Vagina (tissue), 2 donors: ENCODE measurements at regions not wholly inside any gene's neighbourhood (a gene's known extent, or its start where the extent isn't known, plus 50 kb on each side); places are given as distances from the start of the nearest gene placed in this dataset.

ENCODE experiments used
- CTCF ChIP-seq, 3 experiments: fragments of 450-650 bp in 2 of 3; fragments of 200-600 bp in 1 of 3; sonication (generic) in 1 of 3; IDR thresholded peaks; one replicate each; pipeline ENCODE4 v1.5.1; 2017 to 2019; ENCODE audit warnings: antibody characterized with exemption in 3 of 3, mild to moderate bottlenecking in 2 of 3, moderate library complexity in 2 of 3
- POLR2A ChIP-seq, 2 donors: fragments of 450-650 bp; IDR thresholded peaks; one replicate each; pipeline ENCODE4 v1.6.1; 2017; ENCODE audit warnings: antibody characterized with exemption in 2 of 2, mild to moderate bottlenecking in 2 of 2, moderate library complexity in 2 of 2
- POLR2AphosphoS5 ChIP-seq, 2 donors: sonication (generic); formaldehyde crosslinking; IDR thresholded peaks; one replicate each; pipeline ENCODE4 v1.9.0; 2017; ENCODE audit warnings: antibody characterized with exemption in 2 of 2, mild to moderate bottlenecking in 2 of 2, low read depth in 1 of 2; ENCODE audit not compliant: insufficient read depth in 1 of 2

GRCh38 chr9:1768561-1768960, 246.6 kb upstream of the SMARCA2 start:
- TF ChIP-seq CTCF (IDR thresholded peaks at IDR 0.05) (no peak), POLR2AphosphoS5 (IDR thresholded peaks at IDR 0.05; ENCODE audit: insufficient read depth in 1 of 2, low read depth in 1 of 2) (no peak), POLR2A (IDR thresholded peaks at IDR 0.05) (no peak)
